Erythroblast (primary cell): ENCODE measurements at regions not wholly inside any gene's neighbourhood (a gene's known extent, or its start where the extent isn't known, plus 50 kb on each side); places are given as distances from the start of the nearest gene placed in this dataset.

Experiments
- GATA1 ChIP-seq: IDR thresholded peaks from 2 replicates; pipeline ENCODE4 v1.6.1; 2011; ENCODE audit warnings: low read depth, mild to moderate bottlenecking, control low read depth, low read length, moderate library complexity
- POLR2A ChIP-seq: IDR thresholded peaks from 2 replicates; pipeline ENCODE4 v1.6.1; 2011; ENCODE audit warnings: mild to moderate bottlenecking, low read length

DNA sequence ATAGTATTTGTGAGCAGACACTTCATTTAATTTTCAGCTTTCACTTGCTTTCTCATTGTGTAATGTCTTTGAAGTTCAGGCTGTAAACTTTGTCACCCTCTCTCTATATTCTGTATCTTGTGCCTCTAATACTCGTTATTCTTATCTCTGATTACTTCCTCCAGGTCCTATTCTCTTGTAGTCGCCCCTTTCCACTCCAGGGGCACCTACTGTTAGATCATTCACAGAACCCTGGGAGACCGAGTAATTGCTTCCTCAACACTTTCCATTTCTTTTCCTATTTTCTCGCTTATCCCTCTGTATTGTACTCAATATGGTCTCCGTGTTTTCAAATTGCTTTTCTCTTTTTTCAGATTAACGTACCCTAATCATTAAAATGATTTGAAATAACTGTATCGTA lies 93.9 kb upstream of the TDRD3 start:
- no peak for TF ChIP-seq POLR2A
- TF ChIP-seq GATA1: no peak
